K562 (cell line): ENCODE measurements at regions not wholly inside any gene's neighbourhood (a gene's known extent, or its start where the extent isn't known, plus 50 kb on each side); places are given as distances from the start of the nearest gene placed in this dataset.

Source experiments
- ATAC-seq: fragments of 200-7000 bp; cut with Tn5 transposase; 3 replicates; pipeline ENCODE4 v1.9.1; 2020; ENCODE audit warnings: moderate library complexity
- BruUV-seq: library from RNA; stranded (reverse); fragments of 400-500 nt; replicated peaks from 2 replicates; lab custom pipeline; 2021; lab: Mats Ljungman, UMichigan
- CTCF ChIA-PET: fragments of 300-600 bp; formaldehyde crosslinking; extraction: SDS; loops from one replicate; lab custom pipeline; 2021; ENCODE audit warnings: low intra/inter-chr PET ratio; lab: Yijun Ruan, JAX
- POLR2A ChIA-PET: fragments of 300-600, 350-650 bp; sonication (Branson Sonifier 250); formaldehyde crosslinking; extraction: SDS; loops from one replicate; lab custom pipeline; 2021; ENCODE audit warnings: antibody characterized with exemption, inconsistent platforms; lab: Yijun Ruan, JAX
- DNase-seq, 4 experiments: peaks; one replicate each; pipeline versions ENCODE4 v3.0.0 to v3.0.0-alpha.2; 2011 to 2018; ENCODE audit warnings: low spot score in 3 of 4, mixed read lengths in 3 of 4; ENCODE audit errors: extremely low read depth in 1 of 4
- FAIRE-seq: peaks from 2 replicates; lab custom pipeline; 2011; peaks lifted over from hg19 to GRCh38; lab: Jason Lieb, UNC
- H2AFZ ChIP-seq: 2 replicates; pipeline ENCODE4 v1.6.0; 2011; ENCODE audit warnings: low read depth, low read length, control low read depth, inconsistent platforms
- H3K27ac ChIP-seq: fragments of 200-600 bp; 3 replicates; pipeline ENCODE4 v1.8.0; 2011; ENCODE audit warnings: low read depth, mild to moderate bottlenecking, control low read depth, inconsistent platforms, low read length, moderate library complexity, mixed read lengths; ENCODE audit errors: extremely low read depth
- H3K27me3 ChIP-seq, 2 experiments: fragments of 300-600 bp in 1 of 2; 2 replicates in 1 of 2; 3 replicates in 1 of 2; pipeline versions ENCODE4 v1.6.0 to v1.8.0; 2011; ENCODE audit warnings: inconsistent platforms in 2 of 2, low read length in 2 of 2, mild to moderate bottlenecking in 1 of 2, mixed read lengths in 1 of 2, moderate library complexity in 1 of 2; ENCODE audit not compliant: control insufficient read depth in 2 of 2, insufficient read depth in 2 of 2
- H3K36me3 ChIP-seq: fragments of 300-600 bp; 3 replicates; pipeline ENCODE4 v1.8.0; 2011; ENCODE audit warnings: mild to moderate bottlenecking, low read length, inconsistent platforms; ENCODE audit not compliant: control insufficient read depth, insufficient read depth
- H3K4me1 ChIP-seq, 2 experiments: fragments of 200-600 bp in 1 of 2; replicated peaks in 1 of 2; 2 replicates in 1 of 2; 3 replicates in 1 of 2; pipeline versions ENCODE4 v1.5.1 to v1.8.0; 2011; ENCODE audit warnings: inconsistent platforms in 2 of 2, low read length in 2 of 2, mild to moderate bottlenecking in 1 of 2, mixed read lengths in 1 of 2, moderate library complexity in 1 of 2; ENCODE audit not compliant: control insufficient read depth in 2 of 2, insufficient read depth in 2 of 2
- H3K4me2 ChIP-seq: 2 replicates; pipeline ENCODE4 v1.6.1; 2011; ENCODE audit warnings: low read length, control low read depth, inconsistent platforms, mixed read lengths; ENCODE audit not compliant: insufficient read depth
- H3K4me3 ChIP-seq: fragments of 200-600 bp; sonication (generic), shearing (Covaris generic); 2 replicates; pipeline ENCODE4 v1.5.1; 2016; ENCODE audit warnings: control low read depth, inconsistent platforms
- H3K79me2 ChIP-seq: fragments of 200-600 bp; 3 replicates; pipeline ENCODE4 v1.8.0; 2011; ENCODE audit warnings: low read length, inconsistent platforms; ENCODE audit not compliant: control insufficient read depth, insufficient read depth
- H3K9ac ChIP-seq, 2 experiments: 2 replicates each; pipeline versions ENCODE4 v1.6.0 to v1.6.1; 2011; ENCODE audit warnings: low read depth in 2 of 2, low read length in 2 of 2, control low read depth in 1 of 2, inconsistent platforms in 1 of 2, mild to moderate bottlenecking in 1 of 2, mixed read lengths in 1 of 2; ENCODE audit not compliant: insufficient read depth in 1 of 2
- H3K9me1 ChIP-seq: one replicate; pipeline ENCODE4 v1.6.0; 2011; ENCODE audit warnings: inconsistent platforms, mild to moderate bottlenecking, low read length, moderate library complexity; ENCODE audit not compliant: control insufficient read depth, insufficient read depth
- H3K9me3 ChIP-seq: replicated peaks from 2 replicates; pipeline ENCODE4 v1.5.1; 2011; ENCODE audit warnings: low read depth, low read length, inconsistent platforms; ENCODE audit not compliant: control insufficient read depth, insufficient read depth
- H4K20me1 ChIP-seq: replicated peaks from 2 replicates; pipeline ENCODE4 v1.6.1; 2011; ENCODE audit warnings: low read length, inconsistent platforms, mixed read lengths; ENCODE audit not compliant: control insufficient read depth, insufficient read depth
- GTF2E2 ChIP-seq: fragments of 200-800 bp; sonication (Bioruptor generic); IDR thresholded peaks from 2 replicates; pipeline ENCODE4 v1.6.1; 2016; ENCODE audit warnings: missing genetic modification characterization, missing compliant biosample characterization
- HSF4 ChIP-seq: fragments of 250-450 bp; sonication (Bioruptor Pico); IDR thresholded peaks from 2 replicates; pipeline ENCODE4 v2.1.2; 2022; ENCODE audit warnings: mild to moderate bottlenecking, moderate library complexity, borderline replicate concordance
- ILF3 ChIP-seq: fragments of 450-650 bp; IDR thresholded peaks from 2 replicates; pipeline ENCODE4 v1.6.1; 2018; ENCODE audit warnings: antibody characterized with exemption, mild to moderate bottlenecking, moderate library complexity, borderline replicate concordance
- MCM7 ChIP-seq, 2 experiments: fragments of 450-650 bp; IDR thresholded peaks; 2 replicates each; pipeline ENCODE4 v1.6.1; 2016 to 2018
- RNF2 ChIP-seq: sonication (generic); IDR thresholded peaks from 2 replicates; pipeline ENCODE4 v1.6.1; 2016
- SRSF7 ChIP-seq: fragments of 200-400 bp; formaldehyde crosslinking; optimal IDR thresholded peaks from 2 replicates; pipeline ENCODE3; 2017; ENCODE audit warnings: mild to moderate bottlenecking, low read depth, low read length
- ZNF121 ChIP-seq: sonication (generic); formaldehyde crosslinking; conservative IDR thresholded peaks from 2 replicates; pipeline ENCODE4 v1.8.0; 2022; ENCODE audit warnings: missing genetic modification reagents
- ZNF217 ChIP-seq: sonication (generic); formaldehyde crosslinking; IDR thresholded peaks from 2 replicates; pipeline ENCODE4 v1.8.0; 2022; ENCODE audit warnings: mild to moderate bottlenecking, missing genetic modification reagents
- ZNF232 ChIP-seq: sonication (generic); formaldehyde crosslinking; IDR thresholded peaks from 2 replicates; pipeline ENCODE4 v1.8.0; 2022; ENCODE audit warnings: mild to moderate bottlenecking, missing genetic modification reagents
- WGBS: fragments of 100-300 bp; shearing (Covaris generic); methylation state at CpG from one replicate; pipeline ENCODE4 v1.1.6; 2016; ENCODE audit warnings: low coverage, mixed read lengths; ENCODE audit not compliant: insufficient coverage; ENCODE audit errors: missing lambda C conversion rate; 5-methylcytosine and 5-hydroxymethylcytosine counted together
- in situ Hi-C: fragments of 300-500 bp; cut with MboI; formaldehyde crosslinking; loops from 4 replicates; pipeline ENCODE4 v1.15.0; 2018; ENCODE audit warnings: inconsistent platforms, mixed read lengths
- intact Hi-C: fragments of 100-400 bp; cut with micrococcal nuclease; formaldehyde crosslinking; loops from 2 replicates; pipeline ENCODE4 v1.14.2; 2022
- TF ChIP-seq, protein P1 (sequence below): fragments of 250-450 bp; sonication (Bioruptor Pico); IDR thresholded peaks from 2 replicates; pipeline ENCODE4 v1.9.0; 2021; ENCODE audit warnings: mild to moderate bottlenecking
- TF ChIP-seq, protein P2 (sequence below): sonication (generic); formaldehyde crosslinking; IDR thresholded peaks from 2 replicates; pipeline ENCODE4 v1.8.0; 2022; ENCODE audit warnings: missing genetic modification reagents, mild to moderate bottlenecking, borderline replicate concordance
- TF ChIP-seq, protein P3 (sequence below): sonication (generic); formaldehyde crosslinking; IDR thresholded peaks from 2 replicates; pipeline ENCODE4 v1.8.1; 2022; ENCODE audit warnings: missing genetic modification reagents

DNA sequence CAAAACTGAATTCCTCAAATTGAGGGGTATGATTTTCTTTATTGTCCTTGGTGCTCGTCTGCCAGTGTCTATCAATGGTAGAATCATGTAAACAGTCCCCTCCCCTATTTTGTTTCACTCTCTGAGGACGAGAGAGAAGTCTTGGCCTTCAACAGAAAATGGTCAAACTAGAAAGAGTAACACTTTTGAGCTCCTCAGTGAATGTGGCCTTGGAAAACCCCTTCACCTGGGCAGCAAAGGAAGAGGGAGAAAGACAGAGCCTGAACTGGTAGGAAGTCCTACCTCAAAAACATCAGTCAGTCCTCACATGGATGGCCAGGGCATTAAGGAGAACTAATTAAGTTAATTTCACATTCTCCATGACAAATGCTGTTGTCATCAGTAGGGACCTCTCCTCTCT is 86.1 kb upstream of the TOP3B start:
- DNase-seq (no peak), ATAC-seq (no peak), FAIRE-seq (no peak)
- H3K9ac ChIP-seq, result no peak overlapping the region
- no peak overlapping the region for H3K27ac ChIP-seq
- no peaks in the 10 kb centered on the region for H3K79me2 ChIP-seq
- in situ Hi-C loops (no loop called here), intact Hi-C loops (no loop called here)
- no peaks in the 10 kb centered on the region for H3K9me1 ChIP-seq
- no peaks in the 10 kb centered on the region for H3K9me3 ChIP-seq
- peaks cover 36 to 39% of the 10 kb centered on the region in 2 experiments for H3K27me3 ChIP-seq
- ChIA-PET CTCF (no interaction called here), POLR2A (interaction anchor here (0.9 to 10.6 kb wide), 3 partner anchors 16 to 140 kb away, joined by 3 to 121 read pairs (median 5); no protein-coding TSS in a partner anchor)
- no peak overlapping the region for H3K4me2 ChIP-seq
- no peaks in the 10 kb centered on the region for H3K4me1 ChIP-seq
- H3K36me3 ChIP-seq, result no peaks in the 10 kb centered on the region
- WGBS, result 2% methylated on average over 2 of the region's 2 CpGs
- no peaks in the 10 kb centered on the region for H4K20me1 ChIP-seq
- no TSS peak for BruUV-seq
- no peak overlapping the region for H2AFZ ChIP-seq
- no peak overlapping the region for H3K4me3 ChIP-seq
- TF ChIP-seq SRSF7, result no peak
- TF ChIP-seq GTF2E2 (tag), result no peak
- no peak for TF ChIP-seq RNF2
- TF ChIP-seq, protein P1, sequence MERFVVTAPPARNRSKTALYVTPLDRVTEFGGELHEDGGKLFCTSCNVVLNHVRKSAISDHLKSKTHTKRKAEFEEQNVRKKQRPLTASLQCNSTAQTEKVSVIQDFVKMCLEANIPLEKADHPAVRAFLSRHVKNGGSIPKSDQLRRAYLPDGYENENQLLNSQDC (CRISPR knock-in tag), result 0 out of 2 replicates have a peak, but pooled peaks have one; percentile 76
- 0 out of 2 replicates have a peak, but pooled peaks have one; percentile 17 for TF ChIP-seq ZNF121 (CRISPR knock-in tag)
- TF ChIP-seq MCM7 (IDR thresholded peaks at IDR 0.05), result no peak
- TF ChIP-seq HSF4 (CRISPR knock-in tag), result no peak
- TF ChIP-seq, protein P2, sequence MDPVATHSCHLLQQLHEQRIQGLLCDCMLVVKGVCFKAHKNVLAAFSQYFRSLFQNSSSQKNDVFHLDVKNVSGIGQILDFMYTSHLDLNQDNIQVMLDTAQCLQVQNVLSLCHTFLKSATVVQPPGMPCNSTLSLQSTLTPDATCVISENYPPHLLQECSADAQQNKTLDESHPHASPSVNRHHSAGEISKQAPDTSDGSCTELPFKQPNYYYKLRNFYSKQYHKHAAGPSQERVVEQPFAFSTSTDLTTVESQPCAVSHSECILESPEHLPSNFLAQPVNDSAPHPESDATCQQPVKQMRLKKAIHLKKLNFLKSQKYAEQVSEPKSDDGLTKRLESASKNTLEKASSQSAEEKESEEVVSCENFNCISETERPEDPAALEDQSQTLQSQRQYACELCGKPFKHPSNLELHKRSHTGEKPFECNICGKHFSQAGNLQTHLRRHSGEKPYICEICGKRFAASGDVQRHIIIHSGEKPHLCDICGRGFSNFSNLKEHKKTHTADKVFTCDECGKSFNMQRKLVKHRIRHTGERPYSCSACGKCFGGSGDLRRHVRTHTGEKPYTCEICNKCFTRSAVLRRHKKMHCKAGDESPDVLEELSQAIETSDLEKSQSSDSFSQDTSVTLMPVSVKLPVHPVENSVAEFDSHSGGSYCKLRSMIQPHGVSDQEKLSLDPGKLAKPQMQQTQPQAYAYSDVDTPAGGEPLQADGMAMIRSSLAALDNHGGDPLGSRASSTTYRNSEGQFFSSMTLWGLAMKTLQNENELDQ (CRISPR knock-in tag), result peak; percentile 67; the same call in 1 of the 2 replicates
- TF ChIP-seq ZNF232, result peak; percentile 79; the same call in 1 of the 2 replicates
- TF ChIP-seq ILF3, result no peak
- TF ChIP-seq, protein P3, sequence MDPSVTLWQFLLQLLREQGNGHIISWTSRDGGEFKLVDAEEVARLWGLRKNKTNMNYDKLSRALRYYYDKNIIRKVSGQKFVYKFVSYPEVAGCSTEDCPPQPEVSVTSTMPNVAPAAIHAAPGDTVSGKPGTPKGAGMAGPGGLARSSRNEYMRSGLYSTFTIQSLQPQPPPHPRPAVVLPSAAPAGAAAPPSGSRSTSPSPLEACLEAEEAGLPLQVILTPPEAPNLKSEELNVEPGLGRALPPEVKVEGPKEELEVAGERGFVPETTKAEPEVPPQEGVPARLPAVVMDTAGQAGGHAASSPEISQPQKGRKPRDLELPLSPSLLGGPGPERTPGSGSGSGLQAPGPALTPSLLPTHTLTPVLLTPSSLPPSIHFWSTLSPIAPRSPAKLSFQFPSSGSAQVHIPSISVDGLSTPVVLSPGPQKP (CRISPR knock-in tag), result no peak
- TF ChIP-seq ZNF217 (CRISPR knock-in tag), result 0 out of 2 replicates have a peak, but pooled peaks have one; percentile 47
